AG04449 (cell line): ENCODE measurements at regions not wholly inside any gene's neighbourhood (a gene's known extent, or its start where the extent isn't known, plus 50 kb on each side); places are given as distances from the start of the nearest gene placed in this dataset.

Experiments used
- CTCF ChIA-PET: fragments of 350-600 bp; formaldehyde crosslinking; extraction: SDS; loops from one replicate; lab custom pipeline; 2021; ENCODE audit warnings: antibody characterized with exemption; lab: Yijun Ruan, JAX
- POLR2A ChIA-PET: fragments of 400-600, 350-600 bp; formaldehyde crosslinking; extraction: SDS; loops from one replicate; lab custom pipeline; 2020; ENCODE audit warnings: antibody characterized with exemption, inconsistent platforms; lab: Yijun Ruan, JAX
- DNase-seq: peaks from one replicate; pipeline ENCODE4 v3.0.0-alpha.2; 2010; ENCODE audit warnings: low read depth, low spot score
- H3K4me3 ChIP-seq: 2 replicates; pipeline ENCODE4 v1.5.1; 2011; ENCODE audit warnings: low read depth, mild to moderate bottlenecking, control low read depth, low read length
- TF ChIP-seq, protein P1 (sequence below): IDR thresholded peaks from one replicate; pipeline ENCODE4 v1.5.1; 2011; ENCODE audit warnings: mild to moderate bottlenecking, moderate library complexity, low read length, control low read depth, inconsistent platforms; ENCODE audit not compliant: insufficient read depth; ENCODE audit errors: missing control alignments

DNA sequence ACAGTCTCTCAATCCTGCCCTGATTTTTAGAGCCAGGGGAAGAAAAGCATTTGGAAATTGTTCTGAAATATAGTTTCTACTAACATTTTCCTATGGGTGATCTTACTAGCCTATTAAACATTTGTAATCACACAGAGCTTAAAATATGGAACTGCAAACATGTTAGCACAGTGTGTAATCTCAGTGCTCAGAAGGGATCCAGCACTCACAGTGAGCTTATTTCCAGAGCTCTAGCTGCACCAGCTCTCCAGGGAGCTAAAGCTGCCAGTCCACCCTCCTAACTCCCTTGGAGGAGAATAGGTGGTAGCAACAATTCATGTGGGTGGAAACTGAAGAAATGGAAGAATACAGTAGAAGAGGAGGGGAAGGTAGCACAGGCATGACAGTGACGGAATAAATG is 64.9 kb upstream of the SYT1 start:
- TF ChIP-seq, protein P1, sequence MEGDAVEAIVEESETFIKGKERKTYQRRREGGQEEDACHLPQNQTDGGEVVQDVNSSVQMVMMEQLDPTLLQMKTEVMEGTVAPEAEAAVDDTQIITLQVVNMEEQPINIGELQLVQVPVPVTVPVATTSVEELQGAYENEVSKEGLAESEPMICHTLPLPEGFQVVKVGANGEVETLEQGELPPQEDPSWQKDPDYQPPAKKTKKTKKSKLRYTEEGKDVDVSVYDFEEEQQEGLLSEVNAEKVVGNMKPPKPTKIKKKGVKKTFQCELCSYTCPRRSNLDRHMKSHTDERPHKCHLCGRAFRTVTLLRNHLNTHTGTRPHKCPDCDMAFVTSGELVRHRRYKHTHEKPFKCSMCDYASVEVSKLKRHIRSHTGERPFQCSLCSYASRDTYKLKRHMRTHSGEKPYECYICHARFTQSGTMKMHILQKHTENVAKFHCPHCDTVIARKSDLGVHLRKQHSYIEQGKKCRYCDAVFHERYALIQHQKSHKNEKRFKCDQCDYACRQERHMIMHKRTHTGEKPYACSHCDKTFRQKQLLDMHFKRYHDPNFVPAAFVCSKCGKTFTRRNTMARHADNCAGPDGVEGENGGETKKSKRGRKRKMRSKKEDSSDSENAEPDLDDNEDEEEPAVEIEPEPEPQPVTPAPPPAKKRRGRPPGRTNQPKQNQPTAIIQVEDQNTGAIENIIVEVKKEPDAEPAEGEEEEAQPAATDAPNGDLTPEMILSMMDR, result no peak
- DNase-seq, result no peak
- POLR2A ChIA-PET, result no interaction called here
- CTCF ChIA-PET, result no interaction called here
- H3K4me3 ChIP-seq, result no peak overlapping the region

DNA sequence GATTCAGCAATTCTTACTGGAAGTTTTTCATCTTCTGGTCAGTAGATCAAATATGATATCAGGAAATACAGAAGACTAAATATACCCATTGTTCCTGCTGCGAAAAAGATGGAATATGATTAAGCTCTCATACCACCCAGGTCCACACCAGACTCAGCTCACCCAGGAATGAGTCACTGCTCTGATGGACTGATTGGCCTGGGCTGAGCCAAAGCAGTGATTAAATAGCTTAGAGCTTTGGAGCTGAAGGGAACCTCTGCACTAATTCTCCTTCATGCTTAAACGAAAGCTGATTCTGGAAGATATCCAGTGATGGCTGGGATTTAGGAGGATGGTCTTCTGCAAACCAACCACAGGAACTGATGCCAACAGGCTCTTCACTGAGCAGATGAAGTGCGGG is 62.0 kb upstream of the SYT1 start:
- H3K4me3 ChIP-seq, result no peak overlapping the region
- TF ChIP-seq, protein P1, result no peak
- ChIA-PET POLR2A (no interaction called here), CTCF (no interaction called here)
- DNase-seq, result peak; percentile 2

DNA sequence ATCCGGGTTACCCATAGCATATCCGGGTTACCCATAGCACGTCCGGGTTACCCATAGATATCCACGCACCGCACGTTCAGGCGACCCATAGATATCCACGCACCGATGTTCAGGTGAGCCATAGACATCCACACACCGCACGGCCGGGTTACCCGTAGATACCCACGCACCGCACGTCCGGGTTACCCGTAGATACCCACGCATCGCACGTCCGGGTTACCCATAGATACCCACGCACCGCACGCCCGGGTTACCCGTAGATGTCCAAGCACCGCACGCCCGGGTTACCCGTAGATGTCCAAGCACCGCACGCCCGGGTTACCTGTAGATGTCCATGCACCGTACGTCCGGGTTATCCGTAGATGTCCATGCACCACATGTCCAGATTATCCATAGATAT is 60.3 kb upstream of the SYT1 start:
- ChIA-PET POLR2A (no interaction called here), CTCF (no interaction called here)
- TF ChIP-seq, protein P1, result no peak
- no peak overlapping the region for H3K4me3 ChIP-seq
- DNase-seq, result no peak
